WTC11 (cell line): ENCODE measurements at regions not wholly inside any gene's neighbourhood (a gene's known extent, or its start where the extent isn't known, plus 50 kb on each side); places are given as distances from the start of the nearest gene placed in this dataset.

Experiments
- JUN ChIP-seq: sonication (generic); formaldehyde crosslinking; IDR thresholded peaks from 2 replicates; pipeline ENCODE4 v1.8.0; 2023; ENCODE audit warnings: mild to moderate bottlenecking, missing genetic modification reagents
- MAX ChIP-seq: sonication (generic); formaldehyde crosslinking; IDR thresholded peaks from 2 replicates; pipeline ENCODE4 v1.8.0; 2022; ENCODE audit warnings: mild to moderate bottlenecking, missing genetic modification reagents
- MXD4 ChIP-seq: fragments of 250-450 bp; sonication (Bioruptor Pico); IDR thresholded peaks from 2 replicates; pipeline ENCODE4 v1.8.0; 2021; ENCODE audit warnings: mild to moderate bottlenecking, moderate library complexity, borderline replicate concordance
- NR3C1 ChIP-seq: sonication (generic); formaldehyde crosslinking; conservative IDR thresholded peaks from 2 replicates; pipeline ENCODE4 v1.8.1; 2023; ENCODE audit warnings: low read depth, mild to moderate bottlenecking, missing genetic modification reagents
- TP53 ChIP-seq: sonication (generic); formaldehyde crosslinking; IDR thresholded peaks from 2 replicates; pipeline ENCODE4 v1.8.1; 2023; ENCODE audit warnings: mild to moderate bottlenecking, missing genetic modification reagents
- ZNF396 ChIP-seq: fragments of 250-450 bp; sonication (Bioruptor Pico); IDR thresholded peaks from 2 replicates; pipeline ENCODE4 v1.8.0; 2021; ENCODE audit warnings: mild to moderate bottlenecking, moderate library complexity, borderline replicate concordance
- TF ChIP-seq, protein P1 (sequence below): fragments of 200-600 bp; IDR thresholded peaks from 2 replicates; pipeline ENCODE4 v1.8.0; 2022; ENCODE audit warnings: antibody characterized with exemption
- TF ChIP-seq, protein P2 (sequence below): sonication (generic); formaldehyde crosslinking; conservative IDR thresholded peaks from 2 replicates; pipeline ENCODE4 v1.8.1; 2023; ENCODE audit warnings: mild to moderate bottlenecking, low read depth, missing genetic modification reagents, moderate library complexity
- TF ChIP-seq, protein P3 (sequence below): sonication (generic); formaldehyde crosslinking; IDR thresholded peaks from 2 replicates; pipeline ENCODE4 v1.8.0; 2022; ENCODE audit warnings: mild to moderate bottlenecking, missing genetic modification reagents
- TF ChIP-seq, protein P4 (sequence below): sonication (generic); formaldehyde crosslinking; conservative IDR thresholded peaks from 2 replicates; pipeline ENCODE4 v1.8.1; 2022; ENCODE audit warnings: mild to moderate bottlenecking, missing genetic modification reagents

- TF ChIP-seq, protein P1, sequence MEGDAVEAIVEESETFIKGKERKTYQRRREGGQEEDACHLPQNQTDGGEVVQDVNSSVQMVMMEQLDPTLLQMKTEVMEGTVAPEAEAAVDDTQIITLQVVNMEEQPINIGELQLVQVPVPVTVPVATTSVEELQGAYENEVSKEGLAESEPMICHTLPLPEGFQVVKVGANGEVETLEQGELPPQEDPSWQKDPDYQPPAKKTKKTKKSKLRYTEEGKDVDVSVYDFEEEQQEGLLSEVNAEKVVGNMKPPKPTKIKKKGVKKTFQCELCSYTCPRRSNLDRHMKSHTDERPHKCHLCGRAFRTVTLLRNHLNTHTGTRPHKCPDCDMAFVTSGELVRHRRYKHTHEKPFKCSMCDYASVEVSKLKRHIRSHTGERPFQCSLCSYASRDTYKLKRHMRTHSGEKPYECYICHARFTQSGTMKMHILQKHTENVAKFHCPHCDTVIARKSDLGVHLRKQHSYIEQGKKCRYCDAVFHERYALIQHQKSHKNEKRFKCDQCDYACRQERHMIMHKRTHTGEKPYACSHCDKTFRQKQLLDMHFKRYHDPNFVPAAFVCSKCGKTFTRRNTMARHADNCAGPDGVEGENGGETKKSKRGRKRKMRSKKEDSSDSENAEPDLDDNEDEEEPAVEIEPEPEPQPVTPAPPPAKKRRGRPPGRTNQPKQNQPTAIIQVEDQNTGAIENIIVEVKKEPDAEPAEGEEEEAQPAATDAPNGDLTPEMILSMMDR = no peak
- TF ChIP-seq, protein P2, sequence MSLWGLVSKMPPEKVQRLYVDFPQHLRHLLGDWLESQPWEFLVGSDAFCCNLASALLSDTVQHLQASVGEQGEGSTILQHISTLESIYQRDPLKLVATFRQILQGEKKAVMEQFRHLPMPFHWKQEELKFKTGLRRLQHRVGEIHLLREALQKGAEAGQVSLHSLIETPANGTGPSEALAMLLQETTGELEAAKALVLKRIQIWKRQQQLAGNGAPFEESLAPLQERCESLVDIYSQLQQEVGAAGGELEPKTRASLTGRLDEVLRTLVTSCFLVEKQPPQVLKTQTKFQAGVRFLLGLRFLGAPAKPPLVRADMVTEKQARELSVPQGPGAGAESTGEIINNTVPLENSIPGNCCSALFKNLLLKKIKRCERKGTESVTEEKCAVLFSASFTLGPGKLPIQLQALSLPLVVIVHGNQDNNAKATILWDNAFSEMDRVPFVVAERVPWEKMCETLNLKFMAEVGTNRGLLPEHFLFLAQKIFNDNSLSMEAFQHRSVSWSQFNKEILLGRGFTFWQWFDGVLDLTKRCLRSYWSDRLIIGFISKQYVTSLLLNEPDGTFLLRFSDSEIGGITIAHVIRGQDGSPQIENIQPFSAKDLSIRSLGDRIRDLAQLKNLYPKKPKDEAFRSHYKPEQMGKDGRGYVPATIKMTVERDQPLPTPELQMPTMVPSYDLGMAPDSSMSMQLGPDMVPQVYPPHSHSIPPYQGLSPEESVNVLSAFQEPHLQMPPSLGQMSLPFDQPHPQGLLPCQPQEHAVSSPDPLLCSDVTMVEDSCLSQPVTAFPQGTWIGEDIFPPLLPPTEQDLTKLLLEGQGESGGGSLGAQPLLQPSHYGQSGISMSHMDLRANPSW (CRISPR knock-in tag) = no peak
- TF ChIP-seq, protein P3, sequence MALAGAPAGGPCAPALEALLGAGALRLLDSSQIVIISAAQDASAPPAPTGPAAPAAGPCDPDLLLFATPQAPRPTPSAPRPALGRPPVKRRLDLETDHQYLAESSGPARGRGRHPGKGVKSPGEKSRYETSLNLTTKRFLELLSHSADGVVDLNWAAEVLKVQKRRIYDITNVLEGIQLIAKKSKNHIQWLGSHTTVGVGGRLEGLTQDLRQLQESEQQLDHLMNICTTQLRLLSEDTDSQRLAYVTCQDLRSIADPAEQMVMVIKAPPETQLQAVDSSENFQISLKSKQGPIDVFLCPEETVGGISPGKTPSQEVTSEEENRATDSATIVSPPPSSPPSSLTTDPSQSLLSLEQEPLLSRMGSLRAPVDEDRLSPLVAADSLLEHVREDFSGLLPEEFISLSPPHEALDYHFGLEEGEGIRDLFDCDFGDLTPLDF (CRISPR knock-in tag) = no peak
- TF ChIP-seq, protein P4, sequence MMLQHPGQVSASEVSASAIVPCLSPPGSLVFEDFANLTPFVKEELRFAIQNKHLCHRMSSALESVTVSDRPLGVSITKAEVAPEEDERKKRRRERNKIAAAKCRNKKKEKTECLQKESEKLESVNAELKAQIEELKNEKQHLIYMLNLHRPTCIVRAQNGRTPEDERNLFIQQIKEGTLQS (CRISPR knock-in tag) = no peak
- no peak for TF ChIP-seq MXD4 (CRISPR knock-in tag)
- no peak for TF ChIP-seq MAX
- TF ChIP-seq ZNF396 (CRISPR knock-in tag) = no peak
- TF ChIP-seq NR3C1 (CRISPR knock-in tag) = no peak
- no peak for TF ChIP-seq JUN
- no peak for TF ChIP-seq TP53 (CRISPR knock-in tag)
Measured at GRCh38 chr5:101585366-101585765, 682.3 kb upstream of the ST8SIA4 start.
